ENCODE measurements at regions not wholly inside any gene's neighbourhood (a gene's known extent, or its start where the extent isn't known, plus 50 kb on each side); places are given as distances from the start of the nearest gene placed in this dataset.

- no peak for DNase-seq (ENCODE audit: low spot score)
Observed at GRCh38 chr7:1321411-1322239, 89.0 kb downstream of the UNCX start.

GRCh38 chr7:1322240-1323110 lies 89.8 kb downstream of the UNCX start:
- DNase-seq (ENCODE audit: low spot score): no peak

GRCh38 chr7:1323178-1324027 lies 90.7 kb downstream of the UNCX start:
- DNase-seq (ENCODE audit: low spot score): no peak

GRCh38 chr7:1324028-1324900 lies 91.6 kb downstream of the UNCX start:
- no peak for DNase-seq (ENCODE audit: low spot score)

- no peak for DNase-seq (ENCODE audit: low spot score)
Observed at GRCh38 chr7:1325246-1325645, 92.6 kb downstream of the UNCX start.

- DNase-seq (ENCODE audit: low spot score): no peak
Observed at GRCh38 chr7:1325646-1326510, 93.2 kb downstream of the UNCX start.

GRCh38 chr7:1326511-1326785 lies 93.8 kb downstream of the UNCX start:
- DNase-seq (ENCODE audit: low spot score): no peak

- DNase-seq (ENCODE audit: low spot score): no peak
Observed at GRCh38 chr7:1329261-1329660, 96.6 kb downstream of the UNCX start.

- no peak for DNase-seq (ENCODE audit: low spot score)
Observed at GRCh38 chr7:1329966-1330800, 97.5 kb downstream of the UNCX start.

- DNase-seq (ENCODE audit: low spot score): no peak
Observed at GRCh38 chr7:1330801-1331425, 98.2 kb downstream of the UNCX start.

- no peak for DNase-seq (ENCODE audit: low spot score)
Observed at GRCh38 chr7:1331561-1332467, 99.1 kb downstream of the UNCX start.

- DNase-seq (ENCODE audit: low spot score): no peak
Observed at GRCh38 chr7:1336509-1336908, 103.8 kb downstream of the UNCX start.

GRCh38 chr7:1339611-1340010 lies 106.9 kb downstream of the UNCX start:
- DNase-seq (ENCODE audit: low spot score): no peak

- no peak for DNase-seq (ENCODE audit: low spot score)
Observed at GRCh38 chr7:1340031-1340430, 107.4 kb downstream of the UNCX start.

- no peak for DNase-seq (ENCODE audit: low spot score)
Observed at GRCh38 chr7:1340461-1341360, 108.0 kb downstream of the UNCX start.

GRCh38 chr7:1341361-1342089 lies 108.9 kb downstream of the UNCX start:
- DNase-seq (ENCODE audit: low spot score): no peak
